GM10248 (cell line): ENCODE measurements at regions not wholly inside any gene's neighbourhood (a gene's known extent, or its start where the extent isn't known, plus 50 kb on each side); places are given as distances from the start of the nearest gene placed in this dataset.

ENCODE experiments used
- CTCF ChIA-PET: fragments of 300-600 bp; sonication (Branson Sonifier 250); formaldehyde crosslinking; extraction: SDS; loops from one replicate; lab custom pipeline; 2021; ENCODE audit warnings: antibody characterized with exemption; lab: Yijun Ruan, JAX
- POLR2A ChIA-PET: fragments of 350-650 bp; sonication (Branson Sonifier 250); formaldehyde crosslinking; extraction: SDS; loops from one replicate; lab custom pipeline; 2020; ENCODE audit warnings: antibody characterized with exemption; lab: Yijun Ruan, JAX
- DNase-seq: peaks from one replicate; pipeline ENCODE4 v3.0.0; 2012; ENCODE audit errors: extremely low spot score
- CTCF ChIP-seq: IDR thresholded peaks from 2 replicates; pipeline ENCODE4 v1.5.1; 2012; ENCODE audit warnings: mild to moderate bottlenecking, low read depth; ENCODE audit errors: extremely low read depth, missing control alignments, control extremely low read depth

GRCh38 chr16:60821661-60822060, 1214.6 kb downstream of the CDH8 start:
- DNase-seq = no peak
- TF ChIP-seq CTCF = no peak
- POLR2A ChIA-PET = no interaction called here
- CTCF ChIA-PET = interaction anchor here (1.2 to 1.9 kb wide), 2 partner anchors 11 kb away, joined by 3 to 6 read pairs; no protein-coding TSS in a partner anchor

- TF ChIP-seq CTCF = no peak
- CTCF ChIA-PET = interaction anchor here (1.2 to 1.9 kb wide), 2 partner anchors 9 to 12 kb away, joined by 3 to 6 read pairs; no protein-coding TSS in a partner anchor
- no peak for DNase-seq
- POLR2A ChIA-PET = no interaction called here
These were observed 1215.9 kb downstream of the CDH8 start for GRCh38 chr16:60820361-60820760.

GRCh38 chr16:60818465-60818864, 1217.8 kb downstream of the CDH8 start:
- POLR2A ChIA-PET = no interaction called here
- TF ChIP-seq CTCF = no peak
- no peak for DNase-seq
- CTCF ChIA-PET = no interaction called here

GRCh38 chr16:60816461-60816860, 1219.8 kb downstream of the CDH8 start:
- no peak for DNase-seq
- ChIA-PET CTCF (interaction anchor here (1.9 kb wide), 1 partner anchor 11 kb away, joined by 5 read pairs; no protein-coding TSS in a partner anchor), POLR2A (no interaction called here)
- no peak for TF ChIP-seq CTCF

- TF ChIP-seq CTCF = no peak
- ChIA-PET POLR2A (no interaction called here), CTCF (interaction anchor here (1.9 kb wide), 1 partner anchor 11 kb away, joined by 5 read pairs; no protein-coding TSS in a partner anchor)
- no peak for DNase-seq
These were observed 1220.4 kb downstream of the CDH8 start for GRCh38 chr16:60815865-60816264.

- no peak for TF ChIP-seq CTCF
- POLR2A ChIA-PET = no interaction called here
- no peak for DNase-seq
- CTCF ChIA-PET = interaction anchor here (1.9 kb wide), 1 partner anchor 12 kb away, joined by 5 read pairs; no protein-coding TSS in a partner anchor
These were observed 1221.2 kb downstream of the CDH8 start for GRCh38 chr16:60815033-60815432.
